NCI-H2196 treated with DMSO at 0.1 percent for 48 hours (cell line): ENCODE measurements at regions not wholly inside any gene's neighbourhood (a gene's known extent, or its start where the extent isn't known, plus 50 kb on each side); places are given as distances from the start of the nearest gene placed in this dataset.
"Not testable (repeated sequence)": the region's sequence is repeated elsewhere in the genome, so short reads cannot be mapped to it uniquely, and the experiment has no call there.

Experiments
- DNase-seq: peaks from one replicate; lab custom pipeline; 2025; ENCODE audit not compliant: unreplicated experiment; lab: John Stamatoyannopoulos, UW

GRCh38 chr18:995629-996028 lies 91.0 kb downstream of the ADCYAP1 start:
- no peak for DNase-seq

- DNase-seq = no peak
These were observed 92.8 kb downstream of the ADCYAP1 start for GRCh38 chr18:997499-997898.

- no peak for DNase-seq
These were observed 94.3 kb downstream of the ADCYAP1 start for GRCh38 chr18:998936-999335.

- DNase-seq = no peak
These were observed 98.0 kb downstream of the ADCYAP1 start for GRCh38 chr18:1002653-1003178.

GRCh38 chr18:1003499-1003898 lies 98.8 kb downstream of the ADCYAP1 start:
- no peak for DNase-seq

GRCh38 chr18:1006304-1006703 lies 101.6 kb downstream of the ADCYAP1 start:
- no peak for DNase-seq

- no peak for DNase-seq
These were observed 102.3 kb downstream of the ADCYAP1 start for GRCh38 chr18:1006965-1007364.

- DNase-seq = no peak
These were observed 106.7 kb downstream of the ADCYAP1 start for GRCh38 chr18:1011349-1011748.

GRCh38 chr18:1012775-1013174 lies 108.1 kb downstream of the ADCYAP1 start:
- no peak for DNase-seq

GRCh38 chr18:1013951-1014350 lies 109.3 kb downstream of the ADCYAP1 start:
- DNase-seq = no peak

- no peak for DNase-seq
These were observed 109.8 kb downstream of the ADCYAP1 start for GRCh38 chr18:1014509-1014908.

- DNase-seq = no peak
These were observed 110.4 kb downstream of the ADCYAP1 start for GRCh38 chr18:1014951-1015624.

GRCh38 chr18:1015777-1016176 lies 111.1 kb downstream of the ADCYAP1 start:
- DNase-seq = no peak

- DNase-seq = no peak
These were observed 112.8 kb downstream of the ADCYAP1 start for GRCh38 chr18:1017227-1018058.

GRCh38 chr18:1018181-1018681 lies 113.6 kb downstream of the ADCYAP1 start:
- no peak for DNase-seq

GRCh38 chr18:1019191-1019590 lies 114.5 kb downstream of the ADCYAP1 start:
- DNase-seq = no peak

GRCh38 chr18:1020731-1021344 lies 116.2 kb downstream of the ADCYAP1 start:
- DNase-seq = no peak

- DNase-seq = no peak
These were observed 122.3 kb downstream of the ADCYAP1 start for GRCh38 chr18:1026930-1027329.

- DNase-seq = not testable (repeated sequence)
These were observed 128.4 kb downstream of the ADCYAP1 start for GRCh38 chr18:1033092-1033491.

GRCh38 chr18:1034971-1035370 lies 130.3 kb downstream of the ADCYAP1 start:
- no peak for DNase-seq

GRCh38 chr18:1036926-1037325 lies 132.3 kb downstream of the ADCYAP1 start:
- DNase-seq = no peak

- no peak for DNase-seq
These were observed 133.1 kb downstream of the ADCYAP1 start for GRCh38 chr18:1037776-1038175.
